CD4-positive, alpha-beta memory T cell (primary cell): ENCODE measurements at regions not wholly inside any gene's neighbourhood (a gene's known extent, or its start where the extent isn't known, plus 50 kb on each side); places are given as distances from the start of the nearest gene placed in this dataset.

Source experiments
- CTCF ChIA-PET: fragments of 350-600 bp; sonication (Branson Sonifier 250); formaldehyde crosslinking; loops from one replicate; lab custom pipeline; 2021; ENCODE audit warnings: inconsistent platforms; ENCODE audit not compliant: partially characterized antibody; lab: Charles Lee
- POLR2A ChIA-PET: fragments of 350-600 bp; sonication (Branson Sonifier 250); formaldehyde crosslinking; loops from one replicate; lab custom pipeline; 2021; ENCODE audit not compliant: partially characterized antibody; lab: Charles Lee
- DNase-seq, 5 donors: peaks; one replicate each; pipeline versions ENCODE4 v3.0.0 to v3.0.0-alpha.2; 2020 to 2022; ENCODE audit warnings: mixed read lengths in 1 of 5
- H3K27ac ChIP-seq: one replicate; pipeline ENCODE4 v1.7.0; 2013; ENCODE audit warnings: low read depth, low read length
- H3K27me3 ChIP-seq: 2 replicates; pipeline ENCODE4 v1.7.0; 2013; ENCODE audit warnings: mild to moderate bottlenecking, low read length, moderate library complexity; ENCODE audit not compliant: insufficient read depth
- H3K36me3 ChIP-seq: 2 replicates; pipeline ENCODE4 v1.7.0; 2013; ENCODE audit warnings: mild to moderate bottlenecking, low read length, moderate library complexity; ENCODE audit not compliant: insufficient read depth
- H3K4me1 ChIP-seq: 2 replicates; pipeline ENCODE4 v1.7.0; 2013; ENCODE audit warnings: mild to moderate bottlenecking, low read length, moderate library complexity; ENCODE audit not compliant: insufficient read depth
- H3K4me3 ChIP-seq, 2 donors: one replicate each; pipeline ENCODE4 v1.7.0; 2013; ENCODE audit warnings: low read length in 2 of 2, mild to moderate bottlenecking in 1 of 2
- H3K9me3 ChIP-seq, 2 donors: one replicate each; pipeline ENCODE4 v1.7.0; 2013; ENCODE audit warnings: low read length in 2 of 2, control low read depth in 1 of 2; ENCODE audit not compliant: control insufficient read depth in 1 of 2
- H3K27ac Mint-ChIP-seq, 7 donors: one replicate each; pipeline ENCODE4 v1.8.0; 2020 to 2021; ENCODE audit warnings: mixed read lengths in 7 of 7, mild to moderate bottlenecking in 6 of 7, inconsistent platforms in 3 of 7, moderate library complexity in 3 of 7
- H3K27me3 Mint-ChIP-seq, 2 donors: one replicate each; pipeline ENCODE4 v1.8.0; 2020 to 2021; ENCODE audit warnings: mixed read lengths in 2 of 2
- H3K36me3 Mint-ChIP-seq, 2 donors: one replicate each; pipeline ENCODE4 v1.8.0; 2020 to 2021; ENCODE audit warnings: mixed read lengths in 2 of 2, inconsistent platforms in 1 of 2, mild to moderate bottlenecking in 1 of 2
- H3K4me1 Mint-ChIP-seq, 4 donors: one replicate each; pipeline ENCODE4 v1.8.0; 2020 to 2021; ENCODE audit warnings: mixed read lengths in 4 of 4, mild to moderate bottlenecking in 1 of 4
- H3K4me3 Mint-ChIP-seq, 8 donors: one replicate each; pipeline ENCODE4 v1.8.0; 2020 to 2021; ENCODE audit warnings: mixed read lengths in 8 of 8, mild to moderate bottlenecking in 7 of 8, moderate library complexity in 6 of 8, inconsistent platforms in 3 of 8
- H3K9me3 Mint-ChIP-seq, 8 donors: one replicate each; pipeline ENCODE4 v1.8.0; 2020 to 2021; ENCODE audit warnings: mixed read lengths in 8 of 8, mild to moderate bottlenecking in 5 of 8, inconsistent platforms in 3 of 8, moderate library complexity in 1 of 8
- intact Hi-C: fragments of 100-400 bp; cut with micrococcal nuclease; formaldehyde crosslinking; loops from one replicate; pipeline ENCODE4 v1.15.1; 2023

- H3K27ac ChIP-seq: no peak overlapping the region
- no peaks in the 10 kb centered on the region for H3K4me1 ChIP-seq
- DNase-seq: no peak
- ChIA-PET CTCF (no interaction called here), POLR2A (no interaction called here)
- Mint-ChIP-seq H3K4me3 (no peak overlapping the region), H3K4me1 (no peaks in the 10 kb centered on the region), H3K27ac (no peak overlapping the region), H3K27me3 (no peaks in the 10 kb centered on the region), H3K9me3 (peaks cover 0 to 8% (median 6%) of the 10 kb centered on the region in 8 donors), H3K36me3 (no peaks in the 10 kb centered on the region)
- H3K9me3 ChIP-seq: no peaks in the 10 kb centered on the region
- H3K4me3 ChIP-seq: no peak overlapping the region
- H3K27me3 ChIP-seq: no peaks in the 10 kb centered on the region
- H3K36me3 ChIP-seq: no peaks in the 10 kb centered on the region
- intact Hi-C loops: no loop called here
Observed at GRCh38 chrX:10781847-10782530, 161.6 kb upstream of the MID1 start.

- H3K27ac ChIP-seq: no peak overlapping the region
- ChIA-PET CTCF (no interaction called here), POLR2A (no interaction called here)
- Mint-ChIP-seq H3K4me1 (no peaks in the 10 kb centered on the region), H3K4me3 (no peak overlapping the region), H3K27me3 (no peaks in the 10 kb centered on the region), H3K36me3 (no peaks in the 10 kb centered on the region), H3K27ac (no peak overlapping the region), H3K9me3 (peaks cover 0 to 14% (median 5%) of the 10 kb centered on the region in 8 donors)
- H3K36me3 ChIP-seq: no peaks in the 10 kb centered on the region
- DNase-seq: no peak
- intact Hi-C loops: no loop called here
- no peak overlapping the region for H3K4me3 ChIP-seq
- no peaks in the 10 kb centered on the region for H3K4me1 ChIP-seq
- no peaks in the 10 kb centered on the region for H3K9me3 ChIP-seq
- H3K27me3 ChIP-seq: no peaks in the 10 kb centered on the region
Observed at GRCh38 chrX:10783451-10783995, 163.1 kb upstream of the MID1 start.

- Mint-ChIP-seq H3K27ac (no peak overlapping the region), H3K4me1 (no peaks in the 10 kb centered on the region), H3K27me3 (no peaks in the 10 kb centered on the region), H3K4me3 (no peak overlapping the region), H3K36me3 (no peaks in the 10 kb centered on the region), H3K9me3 (peaks cover 0 to 16% (median 1%) of the 10 kb centered on the region in 8 donors)
- Histone ChIP-seq H3K9me3 (no peaks in the 10 kb centered on the region), H3K4me1 (no peaks in the 10 kb centered on the region), H3K27me3 (no peaks in the 10 kb centered on the region), H3K27ac (no peak overlapping the region), H3K4me3 (no peak overlapping the region), H3K36me3 (no peaks in the 10 kb centered on the region)
- POLR2A ChIA-PET: no interaction called here
- CTCF ChIA-PET: no interaction called here
- intact Hi-C loops: no loop called here
- no peak for DNase-seq
Observed at GRCh38 chrX:10787264-10787663, 166.9 kb upstream of the MID1 start.

GRCh38 chrX:10794203-10794630 is 173.8 kb upstream of the MID1 start:
- H3K4me1 Mint-ChIP-seq: no peaks in the 10 kb centered on the region
- CTCF ChIA-PET: no interaction called here
- intact Hi-C loops: no loop called here
- Histone ChIP-seq H3K27me3 (no peaks in the 10 kb centered on the region), H3K36me3 (no peaks in the 10 kb centered on the region), H3K4me3 (no peak overlapping the region), H3K4me1 (no peaks in the 10 kb centered on the region), H3K9me3 (no peaks in the 10 kb centered on the region), H3K27ac (no peak overlapping the region)
- POLR2A ChIA-PET: no interaction called here
- H3K27ac Mint-ChIP-seq: no peak overlapping the region
- H3K9me3 Mint-ChIP-seq: peaks cover 0 to 6% (median 0%) of the 10 kb centered on the region in 8 donors
- H3K4me3 Mint-ChIP-seq: no peak overlapping the region
- DNase-seq: no peak
- H3K27me3 Mint-ChIP-seq: no peaks in the 10 kb centered on the region
- no peaks in the 10 kb centered on the region for H3K36me3 Mint-ChIP-seq

GRCh38 chrX:10795721-10796120 is 175.3 kb upstream of the MID1 start:
- H3K27me3 Mint-ChIP-seq: no peaks in the 10 kb centered on the region
- H3K4me3 ChIP-seq: no peak overlapping the region
- H3K9me3 ChIP-seq: no peaks in the 10 kb centered on the region
- H3K9me3 Mint-ChIP-seq: peaks cover 0 to 3% (median 0%) of the 10 kb centered on the region in 8 donors
- intact Hi-C loops: no loop called here
- H3K4me1 Mint-ChIP-seq: no peaks in the 10 kb centered on the region
- no peaks in the 10 kb centered on the region for H3K36me3 Mint-ChIP-seq
- H3K4me1 ChIP-seq: no peaks in the 10 kb centered on the region
- no peaks in the 10 kb centered on the region for H3K27me3 ChIP-seq
- CTCF ChIA-PET: no interaction called here
- no peak overlapping the region for H3K4me3 Mint-ChIP-seq
- no peaks in the 10 kb centered on the region for H3K36me3 ChIP-seq
- H3K27ac ChIP-seq: no peak overlapping the region
- no peak overlapping the region for H3K27ac Mint-ChIP-seq
- POLR2A ChIA-PET: no interaction called here
- DNase-seq: no peak

GRCh38 chrX:10797466-10797865 is 177.1 kb upstream of the MID1 start:
- Mint-ChIP-seq H3K27me3 (no peaks in the 10 kb centered on the region), H3K9me3 (peaks cover 0 to 2% (median 0%) of the 10 kb centered on the region in 8 donors), H3K27ac (no peak overlapping the region), H3K4me1 (no peaks in the 10 kb centered on the region), H3K36me3 (no peaks in the 10 kb centered on the region), H3K4me3 (no peak overlapping the region)
- Histone ChIP-seq H3K36me3 (no peaks in the 10 kb centered on the region), H3K27ac (no peak overlapping the region), H3K4me1 (no peaks in the 10 kb centered on the region), H3K4me3 (no peak overlapping the region), H3K9me3 (no peaks in the 10 kb centered on the region), H3K27me3 (no peaks in the 10 kb centered on the region)
- CTCF ChIA-PET: no interaction called here
- POLR2A ChIA-PET: no interaction called here
- intact Hi-C loops: no loop called here
- no peak for DNase-seq

- no peaks in the 10 kb centered on the region for H3K27me3 ChIP-seq
- no peaks in the 10 kb centered on the region for H3K36me3 ChIP-seq
- ChIA-PET CTCF (no interaction called here), POLR2A (no interaction called here)
- intact Hi-C loops: no loop called here
- Mint-ChIP-seq H3K27me3 (no peaks in the 10 kb centered on the region), H3K4me1 (no peaks in the 10 kb centered on the region), H3K27ac (no peak overlapping the region), H3K36me3 (no peaks in the 10 kb centered on the region), H3K9me3 (peaks cover 0 to 2% (median 0%) of the 10 kb centered on the region in 8 donors), H3K4me3 (no peak overlapping the region)
- DNase-seq: no peak
- H3K27ac ChIP-seq: no peak overlapping the region
- no peaks in the 10 kb centered on the region for H3K4me1 ChIP-seq
- H3K4me3 ChIP-seq: no peak overlapping the region
- H3K9me3 ChIP-seq: no peaks in the 10 kb centered on the region
Observed at GRCh38 chrX:10798041-10798440, 177.7 kb upstream of the MID1 start.
